Skeletal muscle tissue (tissue), 3 donors: ENCODE measurements at regions not wholly inside any gene's neighbourhood (a gene's known extent, or its start where the extent isn't known, plus 50 kb on each side); places are given as distances from the start of the nearest gene placed in this dataset.

Experiments
- H3K27ac ChIP-seq: one replicate; pipeline ENCODE4 v1.7.0; 2013; ENCODE audit warnings: mild to moderate bottlenecking, low read depth, low read length, inconsistent platforms
- H3K27me3 ChIP-seq, 3 donors: one replicate each; pipeline ENCODE4 v1.7.0; 2013; ENCODE audit warnings: low read length in 3 of 3; ENCODE audit not compliant: control insufficient read depth in 3 of 3, insufficient read depth in 3 of 3
- H3K36me3 ChIP-seq, 3 donors: one replicate each; pipeline ENCODE4 v1.7.0; 2013; ENCODE audit warnings: low read length in 3 of 3; ENCODE audit not compliant: control insufficient read depth in 3 of 3, insufficient read depth in 3 of 3
- H3K4me1 ChIP-seq, 3 donors: one replicate each; pipeline ENCODE4 v1.7.0; 2013; ENCODE audit warnings: low read length in 3 of 3, mild to moderate bottlenecking in 3 of 3; ENCODE audit not compliant: control insufficient read depth in 3 of 3, insufficient read depth in 3 of 3
- H3K4me3 ChIP-seq, 3 donors: one replicate each; pipeline ENCODE4 v1.7.0; 2013; ENCODE audit warnings: low read length in 3 of 3
- H3K9ac ChIP-seq, 3 donors: one replicate each; pipeline ENCODE4 v1.7.0; 2013; ENCODE audit warnings: low read length in 3 of 3, mild to moderate bottlenecking in 3 of 3, moderate library complexity in 2 of 3, low read depth in 1 of 3
- H3K9me3 ChIP-seq, 3 donors: one replicate each; pipeline ENCODE4 v1.7.0; 2013; ENCODE audit warnings: low read length in 3 of 3; ENCODE audit not compliant: control insufficient read depth in 3 of 3
- donor health status: Osteomylitis.

DNA sequence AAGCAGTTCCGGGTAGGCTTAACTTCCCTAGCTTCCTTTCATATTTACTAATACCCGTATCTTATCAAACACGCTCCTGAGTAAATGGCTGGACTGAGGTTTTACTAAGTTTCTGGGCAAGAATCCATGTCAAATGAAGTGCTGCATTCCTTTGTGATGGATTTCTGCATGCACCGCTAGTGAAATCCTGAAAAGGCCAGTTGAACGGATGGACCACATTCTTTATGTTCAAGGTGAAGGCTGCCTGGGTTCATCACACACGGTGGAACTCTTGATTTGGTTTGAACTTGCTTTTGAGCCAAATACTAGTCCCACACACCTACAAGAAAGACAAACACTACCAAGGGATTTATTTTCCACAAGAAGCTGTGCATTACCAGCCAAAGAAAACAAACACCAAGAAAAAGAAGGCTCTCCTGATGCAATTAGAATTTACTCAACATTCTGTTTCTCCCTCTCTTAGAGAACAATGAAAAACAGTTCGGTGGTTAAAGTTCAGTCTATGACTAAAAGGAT is 255.0 kb upstream of the SEMA3C start:
- no peaks in the 10 kb centered on the region for H3K4me1 ChIP-seq
- no peaks in the 10 kb centered on the region for H3K27me3 ChIP-seq
- H3K4me3 ChIP-seq = no peak overlapping the region
- H3K36me3 ChIP-seq = no peaks in the 10 kb centered on the region
- no peaks in the 10 kb centered on the region for H3K9me3 ChIP-seq
- H3K9ac ChIP-seq = no peak overlapping the region
- no peak overlapping the region for H3K27ac ChIP-seq

DNA sequence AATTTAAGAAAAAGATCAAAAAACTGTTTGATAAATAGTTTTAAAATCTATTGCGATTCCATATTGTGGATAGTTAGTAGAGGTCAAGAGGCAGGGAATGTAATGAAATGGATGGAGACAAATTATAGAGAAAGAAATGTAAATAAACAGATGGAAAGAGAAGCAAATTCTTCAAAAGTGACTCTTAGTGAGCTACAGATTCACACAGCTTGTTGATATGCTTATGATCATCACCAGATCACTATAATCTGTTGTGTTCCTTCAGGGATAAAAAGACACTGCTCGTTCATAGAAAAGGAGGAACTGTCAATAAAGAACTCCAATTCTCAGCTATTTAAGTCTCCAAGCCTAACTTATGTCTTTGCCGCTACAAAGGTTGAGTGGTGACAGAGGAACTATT is 251.4 kb upstream of the SEMA3C start:
- Histone ChIP-seq H3K9ac (no peak overlapping the region), H3K36me3 (no peaks in the 10 kb centered on the region), H3K27me3 (no peaks in the 10 kb centered on the region), H3K27ac (no peak overlapping the region), H3K4me1 (no peaks in the 10 kb centered on the region), H3K4me3 (no peak overlapping the region), H3K9me3 (no peaks in the 10 kb centered on the region)

DNA sequence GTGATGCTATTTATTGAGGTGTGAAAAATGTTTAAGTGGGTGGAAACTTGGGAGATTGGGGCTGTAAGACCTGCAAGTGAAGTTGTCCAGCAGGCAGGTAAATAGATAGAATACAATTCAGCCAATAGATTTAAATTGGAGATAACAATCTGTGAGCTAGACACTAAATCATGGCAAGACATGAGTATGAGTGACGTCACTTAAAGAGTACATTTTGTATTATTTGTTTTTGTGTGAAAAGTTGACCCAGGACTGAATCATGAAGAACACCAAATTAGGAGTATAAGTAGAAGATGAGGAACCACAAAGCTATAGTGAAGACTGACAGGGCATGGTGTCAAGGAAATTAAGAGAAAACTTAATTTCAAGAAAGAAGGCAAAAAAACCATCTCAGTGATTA is 249.1 kb upstream of the SEMA3C start:
- Histone ChIP-seq H3K27ac (no peak overlapping the region), H3K4me1 (no peaks in the 10 kb centered on the region), H3K36me3 (no peaks in the 10 kb centered on the region), H3K27me3 (no peaks in the 10 kb centered on the region), H3K9me3 (no peaks in the 10 kb centered on the region), H3K4me3 (no peak overlapping the region), H3K9ac (no peak overlapping the region)

DNA sequence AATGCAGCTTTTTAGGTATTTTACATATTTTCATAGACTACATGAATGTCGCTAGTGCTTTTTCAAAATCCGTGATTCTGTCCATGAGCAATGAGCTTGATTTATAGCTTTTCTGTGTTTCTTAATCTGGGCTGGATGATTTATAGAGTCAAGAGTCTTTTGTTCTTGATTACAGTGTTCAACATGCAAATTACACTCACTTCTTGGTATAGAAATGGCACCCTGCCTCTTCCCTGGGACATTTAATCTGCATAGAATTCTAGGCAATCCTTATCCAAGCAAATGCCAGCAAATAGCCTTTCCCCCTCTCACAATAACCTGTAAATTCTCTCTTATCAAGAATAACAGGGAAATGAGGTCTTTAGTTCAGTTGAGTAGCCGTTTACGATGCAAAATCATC is 246.2 kb upstream of the SEMA3C start:
- Histone ChIP-seq H3K27ac (no peak overlapping the region), H3K27me3 (no peaks in the 10 kb centered on the region), H3K9me3 (no peaks in the 10 kb centered on the region), H3K4me3 (no peak overlapping the region), H3K4me1 (no peaks in the 10 kb centered on the region), H3K36me3 (no peaks in the 10 kb centered on the region), H3K9ac (no peak overlapping the region)

DNA sequence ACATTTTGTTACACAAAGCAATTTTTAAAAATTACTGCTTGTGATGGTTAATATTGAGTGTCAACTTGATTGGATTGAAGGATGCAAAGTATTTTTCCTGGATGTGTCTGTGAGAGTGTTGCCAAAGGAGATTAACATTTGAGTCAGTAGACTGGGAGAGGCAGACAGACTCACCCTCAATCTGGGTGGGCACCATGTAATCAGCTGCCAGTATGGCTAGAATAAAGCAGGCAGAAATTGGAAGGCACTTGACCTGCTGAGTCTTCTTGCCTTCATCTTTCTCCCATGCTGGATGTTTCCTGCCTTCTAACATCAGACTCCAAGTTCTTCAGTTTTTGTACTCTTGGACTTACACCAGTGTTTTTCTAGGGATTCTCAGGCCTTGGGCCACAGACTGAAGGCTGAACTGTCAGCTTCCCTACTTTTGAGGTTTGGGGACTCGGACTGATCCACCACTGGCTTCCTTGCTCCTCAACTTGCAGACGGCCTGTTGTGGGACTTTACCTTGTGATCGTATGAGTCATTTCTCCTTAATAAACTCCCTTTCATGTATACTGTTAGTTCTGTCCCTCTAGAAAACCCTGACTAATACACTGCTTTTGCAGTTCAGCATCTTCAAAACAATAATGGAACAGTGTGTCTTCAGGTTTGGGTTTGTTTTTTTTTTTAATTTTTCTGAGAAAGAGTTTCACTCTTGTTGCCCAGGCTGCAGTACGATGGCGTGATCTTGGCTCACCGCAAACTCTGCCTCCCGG is 244.1 kb upstream of the SEMA3C start:
- Histone ChIP-seq H3K27ac (no peak overlapping the region), H3K27me3 (no peaks in the 10 kb centered on the region), H3K9ac (no peak overlapping the region), H3K9me3 (no peaks in the 10 kb centered on the region), H3K36me3 (no peaks in the 10 kb centered on the region), H3K4me3 (no peak overlapping the region), H3K4me1 (no peaks in the 10 kb centered on the region)

DNA sequence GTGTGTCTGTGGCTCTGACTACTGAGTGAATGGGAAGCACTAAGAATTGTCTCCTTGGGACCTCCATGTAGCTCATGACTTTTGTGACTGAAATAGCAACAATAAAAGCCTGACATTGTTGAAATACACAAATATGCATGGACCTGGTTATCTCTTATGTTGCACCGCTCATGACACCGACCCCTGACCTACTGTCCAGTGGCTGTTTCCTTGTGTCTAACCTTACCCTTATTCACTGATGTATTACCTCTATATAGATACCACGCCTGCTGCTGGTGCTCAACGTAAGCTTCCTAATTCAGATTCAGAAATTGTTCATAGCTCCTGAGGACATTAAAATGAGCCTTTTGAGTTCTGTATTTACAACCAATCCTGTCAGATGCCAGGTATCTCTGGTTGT is 243.4 kb upstream of the SEMA3C start:
- Histone ChIP-seq H3K9me3 (no peaks in the 10 kb centered on the region), H3K36me3 (no peaks in the 10 kb centered on the region), H3K27me3 (no peaks in the 10 kb centered on the region), H3K9ac (no peak overlapping the region), H3K27ac (no peak overlapping the region), H3K4me1 (no peaks in the 10 kb centered on the region), H3K4me3 (no peak overlapping the region)

DNA sequence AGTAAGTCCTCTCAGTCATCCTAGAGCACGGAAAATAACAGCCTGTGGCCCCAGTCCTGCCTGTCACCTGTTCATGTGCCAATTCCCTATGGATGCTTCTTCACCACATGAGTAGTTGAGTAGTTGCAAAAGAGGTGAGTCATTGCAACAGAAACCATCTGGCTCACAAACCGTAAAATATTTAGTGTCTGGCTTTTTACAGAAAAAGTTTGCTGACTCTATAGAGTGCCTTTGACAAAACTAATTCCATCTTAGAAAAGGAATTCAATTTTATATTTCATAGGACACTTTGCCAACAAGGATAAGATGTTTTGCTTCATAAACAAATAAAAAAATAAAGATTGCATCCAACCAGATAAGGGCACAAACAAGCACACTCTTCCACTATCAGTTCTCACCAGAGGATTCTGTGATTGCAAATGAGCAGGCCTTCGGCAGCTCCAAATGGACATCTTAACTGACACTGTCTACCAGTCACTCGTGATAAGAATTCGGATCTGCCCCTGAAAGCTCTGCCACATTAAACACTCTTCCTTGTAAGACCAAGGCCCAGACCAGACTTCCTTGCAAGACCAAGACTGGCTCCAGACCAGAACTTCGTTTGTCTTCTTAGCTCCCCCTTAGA is 242.7 kb upstream of the SEMA3C start:
- H3K4me3 ChIP-seq = no peak overlapping the region
- no peak overlapping the region for H3K9ac ChIP-seq
- H3K27ac ChIP-seq = no peak overlapping the region

DNA sequence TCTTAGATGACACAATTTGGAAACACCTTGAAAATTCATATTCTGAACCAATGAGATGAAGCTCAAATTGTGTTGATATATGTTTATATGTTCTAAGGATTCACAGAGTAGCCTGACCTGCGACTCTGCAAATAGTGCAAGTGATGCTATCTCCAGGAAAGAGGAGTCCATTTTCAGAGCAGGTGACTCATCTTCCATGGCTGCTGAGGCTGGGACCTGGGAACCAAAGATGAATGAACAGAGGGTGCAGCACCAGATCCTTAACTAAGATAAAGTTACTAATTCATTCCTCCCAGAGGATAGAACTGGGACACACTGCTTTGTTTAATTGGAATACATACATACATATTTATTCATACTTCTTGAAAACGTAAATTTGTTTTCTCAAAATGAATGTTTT is 240.6 kb upstream of the SEMA3C start:
- H3K27ac ChIP-seq = no peak overlapping the region
- no peaks in the 10 kb centered on the region for H3K27me3 ChIP-seq
- H3K9ac ChIP-seq = no peak overlapping the region
- no peak overlapping the region for H3K4me3 ChIP-seq
- no peaks in the 10 kb centered on the region for H3K36me3 ChIP-seq
- no peaks in the 10 kb centered on the region for H3K9me3 ChIP-seq
- no peaks in the 10 kb centered on the region for H3K4me1 ChIP-seq

More for the DNA sequence above, 242.7 kb upstream of the SEMA3C start:
- H3K9me3 ChIP-seq = no peaks in the 10 kb centered on the region
- H3K4me1 ChIP-seq = no peaks in the 10 kb centered on the region
- H3K27me3 ChIP-seq = no peaks in the 10 kb centered on the region
- no peaks in the 10 kb centered on the region for H3K36me3 ChIP-seq

DNA sequence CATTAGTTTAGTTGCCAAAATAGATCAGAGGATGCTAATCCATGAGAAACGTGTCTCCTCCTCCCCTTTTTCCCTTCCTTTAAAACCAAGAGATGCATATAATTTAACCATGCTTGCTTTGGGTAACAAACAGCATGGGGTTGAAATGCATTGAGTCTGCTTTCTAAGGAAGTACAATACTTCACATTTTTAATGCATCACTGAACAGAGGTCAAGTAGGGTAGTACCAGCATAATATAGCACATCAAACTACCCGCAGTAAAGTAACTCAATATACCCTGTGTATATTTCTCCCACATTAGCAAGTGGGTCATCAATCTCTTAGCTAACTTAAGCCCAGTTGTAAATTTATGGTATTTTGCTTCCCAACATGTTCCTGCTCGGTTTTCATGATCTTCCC is 239.3 kb upstream of the SEMA3C start:
- no peak overlapping the region for H3K4me3 ChIP-seq
- no peak overlapping the region for H3K27ac ChIP-seq
- H3K9me3 ChIP-seq = no peaks in the 10 kb centered on the region
- H3K36me3 ChIP-seq = no peaks in the 10 kb centered on the region
- H3K4me1 ChIP-seq = no peaks in the 10 kb centered on the region
- H3K9ac ChIP-seq = no peak overlapping the region
- H3K27me3 ChIP-seq = no peaks in the 10 kb centered on the region

DNA sequence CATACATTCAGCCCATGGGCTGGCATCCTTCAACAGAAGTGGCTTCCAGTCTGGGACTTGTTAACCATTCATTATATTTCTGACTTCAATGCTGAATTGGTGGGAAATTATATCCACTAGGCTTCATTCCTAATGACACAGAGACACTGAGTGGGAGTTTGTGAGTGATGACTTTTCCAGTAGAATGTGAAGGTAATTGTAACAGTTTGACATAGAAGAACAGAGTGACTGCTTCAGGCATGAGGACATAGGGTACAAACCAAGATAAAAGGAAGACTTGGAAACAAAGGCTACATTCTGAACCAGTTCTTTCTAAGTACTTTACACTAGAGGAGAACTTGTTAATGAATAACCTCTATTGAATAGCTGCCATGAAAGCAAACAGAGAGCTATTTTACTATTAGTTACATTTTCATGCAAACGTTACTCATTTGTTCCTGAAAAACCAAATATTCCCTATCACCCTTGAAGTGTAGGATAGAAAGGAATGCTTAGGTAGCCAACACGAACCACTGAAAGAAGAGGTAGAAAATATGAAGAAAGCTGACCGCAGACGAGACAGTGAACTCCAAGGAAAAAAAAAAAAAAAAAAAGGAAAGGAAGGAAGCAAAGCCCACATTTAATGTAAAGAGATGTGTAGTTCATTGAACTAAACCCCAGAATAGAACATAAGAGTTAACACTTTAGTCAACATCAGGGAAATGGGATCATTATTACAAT is 237.0 kb upstream of the SEMA3C start:
- Histone ChIP-seq H3K9ac (no peak overlapping the region), H3K36me3 (no peaks in the 10 kb centered on the region), H3K4me1 (peaks cover 0 to 2% (median 0%) of the 10 kb centered on the region in 3 donors), H3K9me3 (no peaks in the 10 kb centered on the region), H3K27ac (no peak overlapping the region), H3K4me3 (no peak overlapping the region), H3K27me3 (no peaks in the 10 kb centered on the region)
